KMS-11 (cell line): ENCODE measurements at regions not wholly inside any gene's neighbourhood (a gene's known extent, or its start where the extent isn't known, plus 50 kb on each side); places are given as distances from the start of the nearest gene placed in this dataset.

Source experiments
- H2AFZ ChIP-seq: fragments of 200-600 bp; sonication (generic); 2 replicates; pipeline ENCODE4 v1.6.1; 2016; ENCODE audit warnings: antibody characterized with exemption, mixed run types, low read depth
- H3K27ac ChIP-seq: fragments of 200-600 bp; sonication (generic); 2 replicates; pipeline ENCODE4 v1.6.1; 2016; ENCODE audit warnings: mild to moderate bottlenecking, mixed run types
- H3K27me3 ChIP-seq: fragments of 200-600 bp; sonication (generic); 2 replicates; pipeline ENCODE4 v1.6.1; 2017; ENCODE audit warnings: mild to moderate bottlenecking, low read depth, mixed run types, moderate library complexity; ENCODE audit not compliant: insufficient read depth
- H3K36me3 ChIP-seq: fragments of 200-600 bp; sonication (generic); 2 replicates; pipeline ENCODE4 v1.6.1; 2017; ENCODE audit warnings: mild to moderate bottlenecking, mixed run types; ENCODE audit not compliant: insufficient read depth
- H3K4me1 ChIP-seq: fragments of 200-600 bp; sonication (generic); 2 replicates; pipeline ENCODE4 v1.6.1; 2016; ENCODE audit warnings: mild to moderate bottlenecking, low read depth, mixed run types; ENCODE audit not compliant: poor library complexity, severe bottlenecking
- H3K4me2 ChIP-seq: fragments of 200-600 bp; sonication (generic); 2 replicates; pipeline ENCODE4 v1.7.0; 2016; ENCODE audit warnings: mild to moderate bottlenecking, mixed run types
- H3K4me3 ChIP-seq: fragments of 200-600 bp; sonication (generic); IDR thresholded peaks from 2 replicates; pipeline ENCODE4 v1.6.1; 2017; ENCODE audit warnings: low read depth, low read length, mixed read lengths; ENCODE audit not compliant: insufficient read depth
- H3K79me2 ChIP-seq: fragments of 200-600 bp; sonication (generic); 2 replicates; pipeline ENCODE4 v1.6.1; 2016; ENCODE audit warnings: low read depth, mixed run types; ENCODE audit not compliant: insufficient read depth
- H3K9ac ChIP-seq: fragments of 200-600 bp; sonication (generic); 2 replicates; pipeline ENCODE4 v1.6.1; 2016; ENCODE audit warnings: mild to moderate bottlenecking, mixed run types
- H4K20me1 ChIP-seq: fragments of 200-600 bp; sonication (generic); 2 replicates; pipeline ENCODE4 v1.6.1; 2016; ENCODE audit warnings: mild to moderate bottlenecking, mixed run types; ENCODE audit not compliant: insufficient read depth
- TF ChIP-seq, protein P1 (sequence below): fragments of 200-600 bp; sonication (generic); conservative IDR thresholded peaks from 2 replicates; pipeline ENCODE4 v1.6.1; 2017; ENCODE audit warnings: low read depth, mild to moderate bottlenecking, antibody characterized with exemption, low read length, moderate library complexity, mixed read lengths

DNA sequence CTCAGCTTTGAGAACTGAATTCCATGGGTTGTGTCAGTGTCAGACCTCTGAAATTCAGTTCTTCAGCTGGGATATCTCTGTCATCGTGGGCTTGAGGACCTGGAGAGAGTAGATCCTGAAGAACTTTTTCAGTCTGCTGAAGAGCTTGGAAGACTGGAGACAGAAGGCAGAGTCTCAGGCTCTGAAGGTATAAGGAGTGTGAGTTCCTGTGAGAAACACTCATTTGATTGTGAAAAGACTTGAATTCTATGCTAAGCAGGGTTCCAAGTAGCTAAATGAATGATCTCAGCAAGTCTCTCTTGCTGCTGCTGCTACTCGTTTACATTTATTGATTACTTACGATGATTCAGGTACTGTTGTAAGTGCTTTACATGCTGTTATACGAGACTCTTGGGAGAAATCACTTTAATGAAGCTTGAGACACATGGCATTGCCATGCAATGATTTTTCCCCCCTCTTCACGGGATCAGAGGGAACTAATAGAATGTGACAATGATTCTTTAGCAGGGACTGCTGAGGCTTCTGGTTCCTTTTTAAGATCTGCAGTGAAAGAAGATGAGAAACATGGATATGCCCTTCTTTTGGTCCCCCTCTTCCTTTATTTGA is 63.8 kb downstream of the PTTG1 start:
- H3K4me2 ChIP-seq = no peak overlapping the region

GRCh38 chr5:160486573-160486972 is 64.9 kb downstream of the PTTG1 start:
- no peak overlapping the region for H3K4me2 ChIP-seq
- H3K4me1 ChIP-seq = no peaks in the 10 kb centered on the region
- peaks cover 5% of the 10 kb centered on the region; the same call in 1 of the 2 replicates for H3K79me2 ChIP-seq
- H3K36me3 ChIP-seq = no peaks in the 10 kb centered on the region
- TF ChIP-seq, protein P1, sequence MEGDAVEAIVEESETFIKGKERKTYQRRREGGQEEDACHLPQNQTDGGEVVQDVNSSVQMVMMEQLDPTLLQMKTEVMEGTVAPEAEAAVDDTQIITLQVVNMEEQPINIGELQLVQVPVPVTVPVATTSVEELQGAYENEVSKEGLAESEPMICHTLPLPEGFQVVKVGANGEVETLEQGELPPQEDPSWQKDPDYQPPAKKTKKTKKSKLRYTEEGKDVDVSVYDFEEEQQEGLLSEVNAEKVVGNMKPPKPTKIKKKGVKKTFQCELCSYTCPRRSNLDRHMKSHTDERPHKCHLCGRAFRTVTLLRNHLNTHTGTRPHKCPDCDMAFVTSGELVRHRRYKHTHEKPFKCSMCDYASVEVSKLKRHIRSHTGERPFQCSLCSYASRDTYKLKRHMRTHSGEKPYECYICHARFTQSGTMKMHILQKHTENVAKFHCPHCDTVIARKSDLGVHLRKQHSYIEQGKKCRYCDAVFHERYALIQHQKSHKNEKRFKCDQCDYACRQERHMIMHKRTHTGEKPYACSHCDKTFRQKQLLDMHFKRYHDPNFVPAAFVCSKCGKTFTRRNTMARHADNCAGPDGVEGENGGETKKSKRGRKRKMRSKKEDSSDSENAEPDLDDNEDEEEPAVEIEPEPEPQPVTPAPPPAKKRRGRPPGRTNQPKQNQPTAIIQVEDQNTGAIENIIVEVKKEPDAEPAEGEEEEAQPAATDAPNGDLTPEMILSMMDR = no peak
- H3K4me3 ChIP-seq = no peak overlapping the region
- no peak overlapping the region for H2AFZ ChIP-seq
- H3K27ac ChIP-seq = no peak overlapping the region
- H3K27me3 ChIP-seq = no peaks in the 10 kb centered on the region
- H4K20me1 ChIP-seq = no peaks in the 10 kb centered on the region
- H3K9ac ChIP-seq = no peak overlapping the region

More for the DNA sequence above, 63.8 kb downstream of the PTTG1 start:
- Histone ChIP-seq H3K9ac (no peak overlapping the region), H3K4me1 (no peaks in the 10 kb centered on the region), H3K79me2 (peaks cover 5% of the 10 kb centered on the region; the same call in 1 of the 2 replicates), H4K20me1 (no peaks in the 10 kb centered on the region), H2AFZ (no peak overlapping the region), H3K4me3 (no peak overlapping the region), H3K36me3 (no peaks in the 10 kb centered on the region), H3K27ac (no peak overlapping the region), H3K27me3 (no peaks in the 10 kb centered on the region)
- TF ChIP-seq, protein P1 = no peak

GRCh38 chr5:160488394-160489325 is 67.0 kb downstream of the PTTG1 start:
- Histone ChIP-seq H4K20me1 (no peaks in the 10 kb centered on the region), H3K36me3 (no peaks in the 10 kb centered on the region), H3K9ac (no peak overlapping the region), H3K4me1 (no peaks in the 10 kb centered on the region), H2AFZ (no peak overlapping the region), H3K27ac (no peak overlapping the region), H3K79me2 (no peaks in the 10 kb centered on the region), H3K27me3 (no peaks in the 10 kb centered on the region), H3K4me2 (no peak overlapping the region), H3K4me3 (no peak overlapping the region)
- TF ChIP-seq, protein P1 = no peak

- no peak overlapping the region for H3K9ac ChIP-seq
- no peak overlapping the region for H3K4me2 ChIP-seq
- H2AFZ ChIP-seq = no peak overlapping the region
- H3K27ac ChIP-seq = no peak overlapping the region
- H3K79me2 ChIP-seq = no peaks in the 10 kb centered on the region
- TF ChIP-seq, protein P1 = no peak
- H3K27me3 ChIP-seq = no peaks in the 10 kb centered on the region
- H3K36me3 ChIP-seq = no peaks in the 10 kb centered on the region
- H3K4me1 ChIP-seq = peaks cover 4% of the 10 kb centered on the region
- H3K4me3 ChIP-seq = no peak overlapping the region
- no peaks in the 10 kb centered on the region for H4K20me1 ChIP-seq
These were observed 69.8 kb downstream of the PTTG1 start for GRCh38 chr5:160491438-160491837.
